SKM-1 (cell line): ENCODE measurements at regions not wholly inside any gene's neighbourhood (a gene's known extent, or its start where the extent isn't known, plus 50 kb on each side); places are given as distances from the start of the nearest gene placed in this dataset.
"Not testable (repeated sequence)": the region's sequence is repeated elsewhere in the genome, so short reads cannot be mapped to it uniquely, and the experiment has no call there.

Experiments used
- DNase-seq: peaks from one replicate; lab custom pipeline; 2025; ENCODE audit not compliant: unreplicated experiment; lab: John Stamatoyannopoulos, UW

GRCh38 chr5:173434270-173434669 is 106.1 kb upstream of the STC2 start:
- DNase-seq = no peak

GRCh38 chr5:173430394-173430793 is 102.2 kb upstream of the STC2 start:
- DNase-seq = no peak

GRCh38 chr5:173429489-173430150 is 101.4 kb upstream of the STC2 start:
- no peak for DNase-seq

- no peak for DNase-seq
These were observed 95.4 kb upstream of the STC2 start for GRCh38 chr5:173423452-173424117.

GRCh38 chr5:173420108-173420507 is 91.9 kb upstream of the STC2 start:
- DNase-seq = no peak

GRCh38 chr5:173413471-173413982 is 85.3 kb upstream of the STC2 start:
- DNase-seq = no peak

- no peak for DNase-seq
These were observed 84.4 kb upstream of the STC2 start for GRCh38 chr5:173412566-173412965.

GRCh38 chr5:173411791-173412555 is 83.8 kb upstream of the STC2 start:
- no peak for DNase-seq

- no peak for DNase-seq
These were observed 82.4 kb upstream of the STC2 start for GRCh38 chr5:173410459-173411233.

GRCh38 chr5:173408946-173409345 is 80.7 kb upstream of the STC2 start:
- no peak for DNase-seq

GRCh38 chr5:173399851-173400250 is 71.6 kb upstream of the STC2 start:
- no peak for DNase-seq

- DNase-seq = peak; percentile 88
These were observed 69.3 kb upstream of the STC2 start for GRCh38 chr5:173397516-173397915.

- DNase-seq = no peak
These were observed 68.2 kb upstream of the STC2 start for GRCh38 chr5:173396311-173396993.

GRCh38 chr5:173395933-173396308 is 67.7 kb upstream of the STC2 start:
- no peak for DNase-seq

GRCh38 chr5:173395257-173395932 is 67.2 kb upstream of the STC2 start:
- DNase-seq = no peak

- no peak for DNase-seq
These were observed 66.5 kb upstream of the STC2 start for GRCh38 chr5:173394701-173395100.

- no peak for DNase-seq
These were observed 64.0 kb upstream of the STC2 start for GRCh38 chr5:173392172-173392571.

GRCh38 chr5:173391031-173391430 is 62.8 kb upstream of the STC2 start:
- DNase-seq = no peak

- not testable (repeated sequence) for DNase-seq
These were observed 59.1 kb upstream of the STC2 start for GRCh38 chr5:173387293-173387692.

- DNase-seq = no peak
These were observed 57.7 kb upstream of the STC2 start for GRCh38 chr5:173385832-173386360.
